ENCODE measurements at regions not wholly inside any gene's neighbourhood (a gene's known extent, or its start where the extent isn't known, plus 50 kb on each side); places are given as distances from the start of the nearest gene placed in this dataset.

DNA sequence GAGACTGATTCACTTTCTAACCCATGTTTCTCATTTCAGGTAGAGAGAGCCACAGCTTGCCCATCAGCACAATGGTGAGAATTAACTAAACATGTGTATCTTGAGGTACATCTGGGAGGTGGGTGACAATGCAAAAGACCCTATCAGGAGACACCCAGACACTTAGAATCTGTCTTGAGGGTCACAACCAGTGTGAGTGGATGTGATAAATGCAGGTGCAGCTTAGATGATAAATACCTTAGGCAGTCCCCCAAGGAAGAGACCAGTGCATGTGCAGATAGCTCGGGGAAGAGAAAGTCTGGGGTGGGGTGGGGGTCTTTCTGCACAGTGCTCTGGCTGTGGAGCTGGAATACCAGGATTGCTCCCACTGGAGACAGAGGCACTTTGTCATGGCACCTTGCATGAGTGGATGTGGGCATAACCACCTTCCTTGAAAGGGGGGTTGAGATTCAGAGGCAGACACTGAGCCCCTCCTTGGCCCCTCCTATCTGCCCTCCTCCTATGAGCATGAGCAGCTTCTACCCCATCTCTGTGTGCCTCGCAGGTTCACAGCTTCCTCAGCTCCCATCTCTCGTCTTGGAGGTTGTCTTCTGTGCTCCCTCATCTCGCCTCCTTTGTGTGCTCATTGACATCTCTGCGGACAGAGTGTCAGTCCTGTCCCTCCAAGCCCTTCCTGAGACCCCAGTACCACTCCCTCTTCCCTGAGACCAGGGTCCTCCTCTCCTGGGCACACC lies 349.8 kb downstream of the TCERG1L start:
- intact Hi-C loops (cut with DNase I): no loop called here
- no peak overlapping the region for H3K27ac ChIP-seq
- H3K4me3 ChIP-seq: no peak overlapping the region
- no peaks in the 10 kb centered on the region for H3K27me3 ChIP-seq
- no peak for DNase-seq (ENCODE audit: low spot score in 2 of 2)
- H3K36me3 ChIP-seq: no peaks in the 10 kb centered on the region
- TF ChIP-seq, protein P1, sequence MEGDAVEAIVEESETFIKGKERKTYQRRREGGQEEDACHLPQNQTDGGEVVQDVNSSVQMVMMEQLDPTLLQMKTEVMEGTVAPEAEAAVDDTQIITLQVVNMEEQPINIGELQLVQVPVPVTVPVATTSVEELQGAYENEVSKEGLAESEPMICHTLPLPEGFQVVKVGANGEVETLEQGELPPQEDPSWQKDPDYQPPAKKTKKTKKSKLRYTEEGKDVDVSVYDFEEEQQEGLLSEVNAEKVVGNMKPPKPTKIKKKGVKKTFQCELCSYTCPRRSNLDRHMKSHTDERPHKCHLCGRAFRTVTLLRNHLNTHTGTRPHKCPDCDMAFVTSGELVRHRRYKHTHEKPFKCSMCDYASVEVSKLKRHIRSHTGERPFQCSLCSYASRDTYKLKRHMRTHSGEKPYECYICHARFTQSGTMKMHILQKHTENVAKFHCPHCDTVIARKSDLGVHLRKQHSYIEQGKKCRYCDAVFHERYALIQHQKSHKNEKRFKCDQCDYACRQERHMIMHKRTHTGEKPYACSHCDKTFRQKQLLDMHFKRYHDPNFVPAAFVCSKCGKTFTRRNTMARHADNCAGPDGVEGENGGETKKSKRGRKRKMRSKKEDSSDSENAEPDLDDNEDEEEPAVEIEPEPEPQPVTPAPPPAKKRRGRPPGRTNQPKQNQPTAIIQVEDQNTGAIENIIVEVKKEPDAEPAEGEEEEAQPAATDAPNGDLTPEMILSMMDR (IDR thresholded peaks at IDR 0.05): no peak
- H3K9me3 ChIP-seq: no peaks in the 10 kb centered on the region
- H3K4me1 ChIP-seq: no peaks in the 10 kb centered on the region

DNA sequence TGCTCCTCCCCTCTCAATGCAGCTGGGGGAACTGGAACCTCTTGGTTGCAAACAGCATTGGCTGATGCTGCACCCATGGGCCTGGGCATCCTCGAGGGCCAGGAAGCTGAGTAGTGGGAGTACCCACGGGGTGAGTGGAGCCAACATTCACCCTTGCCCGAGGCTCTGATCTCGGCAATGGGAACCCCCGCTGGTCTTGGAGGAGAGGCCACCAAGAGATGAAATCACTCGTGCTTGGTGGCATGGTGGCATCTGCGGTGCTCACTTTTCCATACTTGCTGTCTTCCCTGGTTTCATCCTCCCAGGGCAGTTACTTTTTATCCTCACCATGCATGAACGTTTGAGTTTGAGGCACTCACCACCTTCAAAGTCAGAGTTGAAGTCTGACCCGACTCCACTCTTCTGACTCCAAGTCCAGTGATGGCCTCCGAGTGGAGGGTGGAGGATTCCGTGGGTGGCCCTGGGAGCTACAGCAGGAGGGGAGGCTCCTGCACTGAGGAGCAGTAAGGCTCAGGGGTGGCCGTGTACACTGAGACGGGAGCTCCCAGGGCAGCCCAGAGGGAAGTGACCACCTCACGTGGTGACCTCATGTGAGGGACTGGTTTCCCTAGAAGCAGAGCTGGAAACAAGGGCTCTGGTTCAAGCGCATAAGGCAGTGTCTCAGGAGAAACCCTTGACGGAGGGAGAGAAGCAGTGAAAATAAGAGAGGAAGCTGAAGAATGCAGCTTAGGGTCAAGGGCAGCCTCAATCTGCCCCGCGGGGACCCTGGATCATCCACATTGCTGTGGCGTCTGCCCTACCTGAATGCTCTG lies 349.1 kb downstream of the TCERG1L start:
- no peaks in the 10 kb centered on the region for H3K27me3 ChIP-seq
- H3K27ac ChIP-seq: no peak overlapping the region
- no peaks in the 10 kb centered on the region for H3K4me1 ChIP-seq
- intact Hi-C loops (cut with DNase I): no loop called here
- TF ChIP-seq, protein P1 (IDR thresholded peaks at IDR 0.05): no peak
- no peaks in the 10 kb centered on the region for H3K9me3 ChIP-seq
- H3K36me3 ChIP-seq: no peaks in the 10 kb centered on the region
- no peak overlapping the region for H3K4me3 ChIP-seq
- no peak for DNase-seq (ENCODE audit: low spot score in 2 of 2)

DNA sequence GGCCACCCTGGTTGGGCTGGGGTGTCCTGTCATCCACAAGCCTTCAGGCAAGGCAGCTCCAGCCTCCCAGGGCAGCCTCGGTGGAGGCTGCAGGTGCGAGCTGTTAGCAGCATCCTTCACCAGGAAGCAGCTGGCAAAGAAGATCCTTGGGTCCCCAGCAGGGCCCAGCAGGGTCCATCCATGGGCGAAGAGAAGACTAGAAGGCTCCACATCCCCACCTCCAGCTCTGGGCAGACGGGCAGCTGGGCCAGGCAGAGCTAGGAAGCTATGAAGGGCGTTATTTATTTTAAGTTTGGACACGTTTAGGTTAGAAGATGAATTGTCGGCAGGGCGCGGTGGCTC lies 348.5 kb downstream of the TCERG1L start:
- TF ChIP-seq, protein P1 (IDR thresholded peaks at IDR 0.05): no peak
- Histone ChIP-seq H3K36me3 (no peaks in the 10 kb centered on the region), H3K4me1 (no peaks in the 10 kb centered on the region), H3K9me3 (no peaks in the 10 kb centered on the region), H3K27ac (no peak overlapping the region), H3K27me3 (no peaks in the 10 kb centered on the region), H3K4me3 (no peak overlapping the region)
- intact Hi-C loops (cut with DNase I): no loop called here
- no peak for DNase-seq (ENCODE audit: low spot score in 2 of 2)

DNA sequence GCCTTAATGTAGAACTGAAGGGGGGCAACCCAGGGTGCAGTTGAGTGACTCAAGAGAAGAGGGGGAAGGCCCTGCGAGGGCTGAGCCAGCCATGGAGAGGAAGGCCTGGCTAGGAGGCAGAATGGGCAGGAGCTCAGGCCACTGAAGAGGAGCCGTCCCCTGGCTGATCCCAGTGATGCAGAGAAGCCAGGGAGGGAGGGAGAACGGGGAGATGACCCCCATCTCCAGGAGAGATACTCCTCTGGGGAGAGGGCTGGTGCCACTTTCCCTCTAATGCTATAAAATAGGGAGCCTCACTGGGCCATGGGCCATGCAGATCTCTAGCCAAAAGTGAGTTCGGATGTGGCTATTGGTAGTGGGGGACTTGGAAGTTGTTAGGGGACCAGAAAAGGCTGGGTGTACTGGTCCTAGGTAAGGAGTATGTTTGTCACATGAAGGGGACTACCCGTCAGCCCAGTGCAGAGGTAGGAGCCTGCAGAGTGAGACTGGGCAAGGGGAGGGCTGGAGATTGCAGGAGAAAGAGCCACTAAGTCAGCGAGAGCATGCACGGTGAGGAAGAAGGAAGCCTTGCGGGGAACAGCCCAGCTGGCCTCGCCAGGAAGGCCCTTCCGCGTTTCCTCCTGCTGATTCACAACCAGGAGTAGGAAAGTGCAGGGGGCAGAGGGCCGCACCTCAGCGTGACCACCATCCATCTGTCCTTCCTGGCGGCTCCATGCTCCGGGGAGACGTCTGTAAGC lies 347.6 kb downstream of the TCERG1L start:
- Histone ChIP-seq H3K4me1 (no peaks in the 10 kb centered on the region), H3K4me3 (no peak overlapping the region), H3K9me3 (no peaks in the 10 kb centered on the region), H3K36me3 (no peaks in the 10 kb centered on the region), H3K27me3 (no peaks in the 10 kb centered on the region), H3K27ac (no peak overlapping the region)
- TF ChIP-seq, protein P1 (IDR thresholded peaks at IDR 0.05): no peak
- DNase-seq (ENCODE audit: low spot score in 2 of 2): no peak
- intact Hi-C loops (cut with DNase I): no loop called here

DNA sequence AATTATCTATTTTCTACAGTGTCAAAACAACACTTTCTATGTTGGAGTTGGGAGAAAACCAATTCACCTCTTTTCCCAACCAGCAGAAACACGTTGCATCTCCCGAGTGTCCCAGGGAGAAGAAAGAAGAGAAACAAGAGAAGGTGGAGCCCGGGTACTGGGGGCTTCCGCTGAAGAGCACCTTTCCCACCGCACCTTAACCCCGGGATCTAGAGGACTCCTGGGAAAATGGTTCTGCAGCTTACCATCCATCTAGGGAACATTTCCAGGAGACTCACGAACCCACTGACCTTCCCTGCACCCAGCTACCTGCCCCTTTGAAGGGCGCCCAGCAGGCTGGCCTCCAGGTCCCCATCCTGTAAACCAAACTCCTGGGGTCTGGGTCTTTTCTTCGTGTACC lies 346.8 kb downstream of the TCERG1L start:
- Histone ChIP-seq H3K36me3 (no peaks in the 10 kb centered on the region), H3K4me1 (no peaks in the 10 kb centered on the region), H3K27me3 (no peaks in the 10 kb centered on the region), H3K27ac (no peak overlapping the region), H3K9me3 (no peaks in the 10 kb centered on the region), H3K4me3 (no peak overlapping the region)
- intact Hi-C loops (cut with DNase I): no loop called here
- TF ChIP-seq, protein P1 (IDR thresholded peaks at IDR 0.05): no peak
- DNase-seq (ENCODE audit: low spot score in 2 of 2): no peak

All from ascending aorta (tissue), 2 donors.